A549 (cell line): ENCODE measurements at regions not wholly inside any gene's neighbourhood (a gene's known extent, or its start where the extent isn't known, plus 50 kb on each side); places are given as distances from the start of the nearest gene placed in this dataset.

ENCODE experiments used
- ATAC-seq, 2 experiments: fragments of 200-7000 bp in 1 of 2; fragments of >200 bp in 1 of 2; cut with Nextera tagmentation in 1 of 2; cut with Tn5 transposase in 1 of 2; 3 replicates each; pipeline versions ENCODE4 v1.8.0 to v1.9.1; 2018 to 2020; ENCODE audit warnings: mild to moderate bottlenecking in 1 of 2, moderate library complexity in 1 of 2
- CTCF ChIA-PET: fragments of 300-600 bp; sonication (Branson Sonifier 250); formaldehyde crosslinking; extraction: SDS; loops from one replicate; lab custom pipeline; 2021; ENCODE audit warnings: antibody characterized with exemption, inconsistent platforms; lab: Yijun Ruan, JAX
- POLR2A ChIA-PET: fragments of 350-600 bp; formaldehyde crosslinking; extraction: SDS; loops from one replicate; lab custom pipeline; 2021; ENCODE audit warnings: antibody characterized with exemption, inconsistent platforms; lab: Yijun Ruan, JAX
- DNase-seq, 2 experiments: peaks; one replicate each; pipeline versions ENCODE4 v3.0.0 to v3.0.0-alpha.2; 2011 to 2016; ENCODE audit warnings: low read depth in 1 of 2, low spot score in 1 of 2
- FAIRE-seq: peaks from 2 replicates; lab custom pipeline; 2011; peaks lifted over from hg19 to GRCh38; lab: Jason Lieb, UNC
- H3K27ac ChIP-seq, 2 experiments: fragments of >200 bp; sonication (Bioruptor Twin); formaldehyde crosslinking; 3 replicates each; pipeline ENCODE4 v1.5.1; 2016 to 2017
- H3K4me1 ChIP-seq: fragments of >200 bp; sonication (Bioruptor Twin); formaldehyde crosslinking; 3 replicates; pipeline ENCODE4 v1.6.1; 2016
- H3K4me2 ChIP-seq: fragments of >200 bp; sonication (Bioruptor Twin); formaldehyde crosslinking; 3 replicates; pipeline ENCODE4 v1.6.1; 2016
- H3K4me3 ChIP-seq: fragments of >200 bp; sonication (Bioruptor Twin); formaldehyde crosslinking; 3 replicates; pipeline ENCODE4 v1.5.1; 2016
- H3K9me3 ChIP-seq: fragments of >200 bp; sonication (Bioruptor Twin); formaldehyde crosslinking; 3 replicates; pipeline ENCODE4 v1.6.1; 2016
- CEBPB ChIP-seq, 2 experiments: fragments of >200 bp in 1 of 2; sonication (Bioruptor Twin) in 1 of 2; formaldehyde crosslinking in 1 of 2; IDR thresholded peaks; 2 replicates each; pipeline ENCODE4 v1.6.1; 2012 to 2016
- CTCF ChIP-seq: fragments of >200 bp; sonication (Bioruptor Twin); formaldehyde crosslinking; IDR thresholded peaks from 3 replicates; pipeline ENCODE4 v1.5.1; 2016
- EHF ChIP-seq: fragments of 250-450 bp; sonication (Bioruptor Pico); IDR thresholded peaks from 2 replicates; pipeline ENCODE4 v1.5.0; 2020; ENCODE audit warnings: mild to moderate bottlenecking
- EP300 ChIP-seq, 2 experiments: fragments of >200 bp; sonication (Bioruptor Twin); formaldehyde crosslinking; IDR thresholded peaks; 2 replicates in 1 of 2; 3 replicates in 1 of 2; pipeline ENCODE4 v1.6.1; 2016 to 2017
- FOSB ChIP-seq: fragments of 250-450 bp; sonication (Bioruptor Pico); IDR thresholded peaks from 2 replicates; pipeline ENCODE4 v1.5.0; 2020; ENCODE audit warnings: mild to moderate bottlenecking, moderate library complexity
- FOXS1 ChIP-seq: fragments of 250-450 bp; sonication (Bioruptor Pico); IDR thresholded peaks from 2 replicates; pipeline ENCODE4 v1.5.0; 2020; ENCODE audit warnings: mild to moderate bottlenecking, moderate library complexity
- HOXB13 ChIP-seq: fragments of 250-450 bp; sonication (Bioruptor Pico); IDR thresholded peaks from 2 replicates; pipeline ENCODE4 v1.5.0; 2020; ENCODE audit warnings: low read depth, mild to moderate bottlenecking, moderate library complexity
- KDM1A ChIP-seq: fragments of 200-600 bp; sonication (generic); IDR thresholded peaks from 2 replicates; pipeline ENCODE4 v1.6.1; 2016; ENCODE audit warnings: low read depth, mild to moderate bottlenecking
- KDM5A ChIP-seq: fragments of 200-600 bp; sonication (generic); IDR thresholded peaks from 2 replicates; pipeline ENCODE4 v1.6.1; 2016; ENCODE audit warnings: antibody characterized with exemption, mild to moderate bottlenecking
- MAZ ChIP-seq: fragments of 150-350 bp; IDR thresholded peaks from 2 replicates; pipeline ENCODE4 v1.6.1; 2014; ENCODE audit warnings: antibody characterized with exemption, low read depth, low read length, borderline replicate concordance
- NPAS2 ChIP-seq: fragments of 250-450 bp; sonication (Bioruptor Pico); IDR thresholded peaks from 2 replicates; pipeline ENCODE4 v1.8.0; 2022; ENCODE audit warnings: mild to moderate bottlenecking, moderate library complexity, borderline replicate concordance
- REST ChIP-seq: fragments of 200-600 bp; sonication (generic); IDR thresholded peaks from 2 replicates; pipeline ENCODE4 v1.6.1; 2016; ENCODE audit warnings: antibody characterized with exemption, mild to moderate bottlenecking, moderate library complexity
- RFX5 ChIP-seq: fragments of 450-650 bp; IDR thresholded peaks from 2 replicates; pipeline ENCODE4 v1.7.1; 2014; ENCODE audit warnings: antibody characterized with exemption, mild to moderate bottlenecking, moderate library complexity
- ZSCAN20 ChIP-seq: fragments of 250-450 bp; sonication (Bioruptor Pico); IDR thresholded peaks from 2 replicates; pipeline ENCODE4 v1.8.0; 2022; ENCODE audit warnings: mild to moderate bottlenecking, moderate library complexity
- WGBS: methylation state at CpG from one replicate; pipeline ENCODE4 v1.1.6; 2017; ENCODE audit errors: missing lambda C conversion rate; 5-methylcytosine and 5-hydroxymethylcytosine counted together
- small RNA-seq, 6 experiments: library from RNA; depleted of rRNA; stranded (forward); fragments of <200 nt; gene quantifications; one replicate each; pipeline ENCODE3, GENCODE V24; 2012
- TF ChIP-seq, protein P1 (sequence below): fragments of >200 bp; sonication (Bioruptor Twin); formaldehyde crosslinking; IDR thresholded peaks from 3 replicates; pipeline ENCODE4 v1.6.1; 2016

DNA sequence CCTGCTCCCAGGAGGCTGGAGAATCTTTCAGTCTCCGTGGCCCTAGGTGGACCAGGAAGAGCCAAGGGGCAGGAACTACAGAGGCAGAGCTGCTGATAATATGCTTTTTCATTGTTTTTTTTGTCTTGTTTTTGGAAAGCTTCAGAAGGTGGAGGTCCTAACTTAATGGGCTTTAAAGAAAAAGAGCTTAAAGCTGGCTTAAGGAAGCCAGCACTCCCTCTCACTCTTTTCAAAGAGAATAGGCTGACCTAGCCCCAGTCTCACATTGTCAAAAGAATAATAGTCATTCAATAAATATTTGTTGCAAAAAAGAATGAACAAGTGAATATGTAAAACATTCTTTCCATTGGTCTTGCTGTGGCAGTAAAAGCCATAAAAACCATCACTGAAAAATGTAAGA lies 61.0 kb upstream of the RRP15 start:
- H3K27ac ChIP-seq, result no peak overlapping the region
- POLR2A ChIA-PET, result no interaction called here
- TF ChIP-seq MAZ, result no peak
- no peak for TF ChIP-seq REST
- TF ChIP-seq CTCF, result no peak
- TF ChIP-seq HOXB13 (CRISPR knock-in tag), result no peak
- TF ChIP-seq, protein P1, sequence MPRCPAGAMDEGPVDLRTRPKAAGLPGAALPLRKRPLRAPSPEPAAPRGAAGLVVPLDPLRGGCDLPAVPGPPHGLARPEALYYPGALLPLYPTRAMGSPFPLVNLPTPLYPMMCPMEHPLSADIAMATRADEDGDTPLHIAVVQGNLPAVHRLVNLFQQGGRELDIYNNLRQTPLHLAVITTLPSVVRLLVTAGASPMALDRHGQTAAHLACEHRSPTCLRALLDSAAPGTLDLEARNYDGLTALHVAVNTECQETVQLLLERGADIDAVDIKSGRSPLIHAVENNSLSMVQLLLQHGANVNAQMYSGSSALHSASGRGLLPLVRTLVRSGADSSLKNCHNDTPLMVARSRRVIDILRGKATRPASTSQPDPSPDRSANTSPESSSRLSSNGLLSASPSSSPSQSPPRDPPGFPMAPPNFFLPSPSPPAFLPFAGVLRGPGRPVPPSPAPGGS, result no peak
- TF ChIP-seq, all 56 proteins: peak for 0
- CTCF ChIA-PET, result no interaction called here
- no peak for FAIRE-seq
- no peak for ATAC-seq
- H3K9me3 ChIP-seq, result no peaks in the 10 kb centered on the region
- H3K4me1 ChIP-seq, result no peaks in the 10 kb centered on the region
- DNase-seq, result no peak
- no peak overlapping the region for H3K4me3 ChIP-seq
- no peak overlapping the region for H3K4me2 ChIP-seq
- 27% methylated on average over 1 of the region's 1 CpG for WGBS

DNA sequence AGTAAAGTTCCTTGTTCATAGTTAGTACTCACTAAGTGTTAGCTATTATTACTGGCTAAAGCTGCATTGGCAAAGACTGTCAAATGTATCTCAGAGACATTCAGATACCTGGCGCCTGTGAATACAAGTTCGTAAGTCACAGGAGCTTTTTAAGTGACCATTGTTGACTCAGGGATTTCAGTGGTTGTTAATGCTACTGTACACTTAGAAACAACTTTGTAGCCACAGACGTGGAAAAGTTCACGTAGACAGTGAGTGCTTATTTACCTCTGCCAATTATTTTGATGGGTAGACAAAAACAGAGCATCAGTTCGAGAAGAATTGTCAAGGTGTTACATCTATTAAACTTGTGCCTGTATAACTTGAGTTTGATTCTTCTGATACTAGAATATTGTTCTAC lies 59.1 kb upstream of the RRP15 start:
- FAIRE-seq (no peak), DNase-seq (no peak), ATAC-seq (no peak)
- 39% methylated on average over 5 of the region's 5 CpGs for WGBS
- ChIA-PET CTCF (no interaction called here), POLR2A (no interaction called here)
- no peak overlapping the region for H3K4me2 ChIP-seq
- H3K4me3 ChIP-seq, result no peak overlapping the region
- H3K27ac ChIP-seq, result no peak overlapping the region
- H3K4me1 ChIP-seq, result no peaks in the 10 kb centered on the region
- H3K9me3 ChIP-seq, result no peaks in the 10 kb centered on the region
- TF ChIP-seq ZSCAN20 (CRISPR knock-in tag), result no peak
- TF ChIP-seq KDM1A, result no peak
- no peak for TF ChIP-seq KDM5A
- TF ChIP-seq EP300 (IDR thresholded peaks at IDR 0.05), result no peak
- no peak for TF ChIP-seq FOSB (CRISPR knock-in tag)
- TF ChIP-seq FOXS1 (CRISPR knock-in tag), result no peak
- TF ChIP-seq RFX5, result no peak
- TF ChIP-seq, protein P1, result no peak
- no peak for TF ChIP-seq EHF
- TF ChIP-seq NPAS2, result no peak
- TF ChIP-seq CEBPB (IDR thresholded peaks at IDR 0.05), result no peak

Small RNAs in the stretch of these regions (small RNA-seq; reads per million reads assigned to genes)
- 0 to 0.35 (median 0) reads per million in 6 experiments for gene RNU1-141P
